Muscle of leg (tissue), 3 donors: ENCODE measurements at regions not wholly inside any gene's neighbourhood (a gene's known extent, or its start where the extent isn't known, plus 50 kb on each side); places are given as distances from the start of the nearest gene placed in this dataset.
A peak's percentile ranks its signal among the peaks of the same experiment; 100 is the strongest.
"Not testable (repeated sequence)": the region's sequence is repeated elsewhere in the genome, so short reads cannot be mapped to it uniquely, and the experiment has no call there.

Experiments used
- DNase-seq: peaks from one replicate; pipeline ENCODE4 v3.0.0; 2013
- H3K27ac ChIP-seq: one replicate; pipeline ENCODE4 v1.5.1; 2013; ENCODE audit warnings: mild to moderate bottlenecking, low read length, control low read depth
- H3K27me3 ChIP-seq: one replicate; pipeline ENCODE4 v1.6.1; 2013; ENCODE audit warnings: low read length; ENCODE audit not compliant: control insufficient read depth, insufficient read depth
- H3K36me3 ChIP-seq: one replicate; pipeline ENCODE4 v1.6.1; 2013; ENCODE audit warnings: low read length; ENCODE audit not compliant: control insufficient read depth, insufficient read depth
- H3K4me1 ChIP-seq: one replicate; pipeline ENCODE4 v1.6.1; 2013; ENCODE audit warnings: low read length; ENCODE audit not compliant: control insufficient read depth, insufficient read depth
- H3K4me3 ChIP-seq: one replicate; pipeline ENCODE4 v1.5.1; 2013; ENCODE audit warnings: low read length, control low read depth
- H3K9me3 ChIP-seq: replicated peaks from 2 replicates; pipeline ENCODE4 v1.6.1; 2013; ENCODE audit warnings: low read depth, low read length; ENCODE audit not compliant: control insufficient read depth
- WGBS: methylation state at CpG from one replicate; pipeline ENCODE4 v1.1.5; 2013; ENCODE audit warnings: missing lambda C conversion rate; ENCODE audit not compliant: insufficient coverage; 5-methylcytosine and 5-hydroxymethylcytosine counted together

DNA sequence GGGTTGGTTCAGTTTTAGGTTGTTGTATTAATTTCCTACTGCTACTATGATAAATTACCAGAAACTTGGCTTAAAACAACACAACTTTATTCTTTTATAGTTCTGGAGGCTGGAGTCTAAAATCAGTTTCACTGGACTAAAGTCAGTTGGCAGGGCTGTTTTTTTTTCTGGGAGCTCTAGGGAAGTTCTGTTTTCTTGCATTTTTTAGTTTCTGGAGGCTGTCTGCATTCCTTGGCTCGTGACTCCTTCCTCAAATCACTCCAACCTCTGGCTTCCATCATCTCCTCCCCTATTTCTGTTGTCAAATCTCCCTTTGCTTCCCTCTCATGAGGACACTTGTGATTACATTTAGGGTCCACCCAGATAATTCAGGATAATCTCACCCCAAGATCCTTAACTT is 51.3 kb upstream of the SUB1 start:
- no peaks in the 10 kb centered on the region for H3K27me3 ChIP-seq
- 0% methylated on average over 1 of the region's 1 CpG for WGBS
- H3K36me3 ChIP-seq = no peaks in the 10 kb centered on the region
- H3K9me3 ChIP-seq = no peaks in the 10 kb centered on the region
- no peak overlapping the region for H3K4me3 ChIP-seq
- peak; percentile 85 for DNase-seq
- no peak overlapping the region for H3K27ac ChIP-seq
- peaks cover 16% of the 10 kb centered on the region for H3K4me1 ChIP-seq

DNA sequence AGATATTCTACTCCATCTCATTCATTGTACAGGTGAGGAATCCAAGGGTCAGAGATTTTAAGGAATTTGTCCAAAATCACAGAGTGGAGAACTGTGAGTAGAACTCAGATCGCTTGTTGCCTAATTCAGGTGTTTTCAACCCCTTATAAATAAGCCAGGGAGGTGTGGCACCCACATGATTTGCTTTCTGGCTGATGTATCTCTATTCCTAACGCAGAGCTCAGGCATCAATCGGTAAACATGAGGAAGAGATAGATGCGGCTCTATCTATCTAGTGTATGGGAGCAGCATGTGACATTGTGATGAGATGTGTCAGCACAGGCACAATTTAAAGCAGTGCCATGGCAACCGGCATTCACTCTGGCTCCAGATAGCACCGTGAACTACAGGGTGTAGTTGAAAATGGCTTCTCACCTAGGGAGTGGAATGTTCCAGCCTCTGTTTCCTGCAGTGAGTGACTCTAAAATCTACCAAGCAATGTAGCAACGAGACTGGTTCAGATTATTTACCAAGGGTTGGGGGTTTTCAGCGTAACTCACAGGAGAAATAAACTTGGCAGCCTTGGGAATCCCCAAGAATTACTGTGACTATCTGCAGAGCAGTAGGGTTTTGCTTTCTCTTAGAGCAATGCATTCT is 53.4 kb upstream of the SUB1 start:
- 23% methylated on average over 6 of the region's 8 CpGs for WGBS
- Histone ChIP-seq H3K4me3 (no peak overlapping the region), H3K36me3 (no peaks in the 10 kb centered on the region), H3K4me1 (peaks cover 13% of the 10 kb centered on the region), H3K27ac (no peak overlapping the region), H3K27me3 (no peaks in the 10 kb centered on the region), H3K9me3 (no peaks in the 10 kb centered on the region)
- peak; percentile 17 for DNase-seq

- WGBS = 100% methylated on average over 1 of the region's 3 CpGs
- H3K4me3 ChIP-seq, H3K27ac ChIP-seq, DNase-seq, H3K9me3 ChIP-seq, H3K36me3 ChIP-seq, H3K27me3 ChIP-seq: not testable (repeated sequence)
- H3K4me1 ChIP-seq = peaks cover 13% of the 10 kb centered on the region
Observed at GRCh38 chr5:32527321-32527720, 58.0 kb upstream of the SUB1 start.

- H3K36me3 ChIP-seq = no peaks in the 10 kb centered on the region
- H3K9me3 ChIP-seq = no peaks in the 10 kb centered on the region
- peaks cover 8% of the 10 kb centered on the region for H3K4me1 ChIP-seq
- H3K27ac ChIP-seq = no peak overlapping the region
- H3K27me3 ChIP-seq = no peaks in the 10 kb centered on the region
- DNase-seq = no peak
- H3K4me3 ChIP-seq = no peak overlapping the region
- no CpG with 5 or more reads among the region's 1 CpG for WGBS
Observed at GRCh38 chr5:32526810-32527209, 58.5 kb upstream of the SUB1 start.

GRCh38 chr5:32523625-32524024 is 61.7 kb upstream of the SUB1 start:
- H3K9me3 ChIP-seq = no peaks in the 10 kb centered on the region
- WGBS = 100% methylated on average over 1 of the region's 7 CpGs
- H3K27me3 ChIP-seq = no peaks in the 10 kb centered on the region
- no peaks in the 10 kb centered on the region for H3K36me3 ChIP-seq
- no peak for DNase-seq
- no peak overlapping the region for H3K4me3 ChIP-seq
- H3K4me1 ChIP-seq = no peaks in the 10 kb centered on the region
- H3K27ac ChIP-seq = no peak overlapping the region

DNA sequence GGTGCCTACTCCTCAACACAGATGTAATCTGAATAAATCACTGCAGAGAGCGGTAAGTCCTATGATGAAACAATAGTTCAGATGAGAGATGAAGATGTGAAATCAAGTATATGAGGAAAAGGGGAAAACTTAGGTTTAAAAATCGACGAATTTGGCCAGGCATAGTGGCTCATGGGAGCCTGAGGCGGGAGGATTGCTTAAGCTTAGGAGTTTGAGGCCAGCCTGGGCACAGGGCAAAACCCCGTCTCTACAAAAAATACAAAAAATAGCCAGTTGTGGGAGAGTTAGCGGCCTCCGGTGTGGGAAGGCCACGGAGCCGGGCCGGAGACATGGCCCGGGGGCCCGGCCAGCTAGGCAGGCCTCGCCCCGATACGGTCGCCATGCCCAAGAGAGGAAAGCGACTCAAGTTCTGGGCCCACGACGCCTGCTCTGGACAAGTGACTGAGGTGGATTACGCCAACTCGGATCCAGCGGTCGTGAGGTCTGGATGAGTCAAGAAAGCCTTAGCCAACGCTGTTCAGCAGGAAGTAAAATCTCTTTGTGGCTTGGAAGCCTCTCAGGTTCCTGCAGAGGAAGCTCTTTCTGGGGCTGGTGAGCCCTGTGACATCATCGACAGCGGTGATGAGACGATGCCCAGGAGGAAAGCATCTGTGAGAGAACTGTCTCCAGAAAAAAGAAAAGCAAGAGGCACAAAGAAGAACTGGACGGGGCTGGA is 62.8 kb upstream of the SUB1 start:
- DNase-seq = peak; percentile 46
- Histone ChIP-seq H3K27ac (no peak overlapping the region), H3K4me1 (no peaks in the 10 kb centered on the region), H3K4me3 (no peak overlapping the region), H3K36me3 (no peaks in the 10 kb centered on the region), H3K27me3 (no peaks in the 10 kb centered on the region), H3K9me3 (no peaks in the 10 kb centered on the region)
- WGBS = 55% methylated on average over 24 of the region's 28 CpGs

DNA sequence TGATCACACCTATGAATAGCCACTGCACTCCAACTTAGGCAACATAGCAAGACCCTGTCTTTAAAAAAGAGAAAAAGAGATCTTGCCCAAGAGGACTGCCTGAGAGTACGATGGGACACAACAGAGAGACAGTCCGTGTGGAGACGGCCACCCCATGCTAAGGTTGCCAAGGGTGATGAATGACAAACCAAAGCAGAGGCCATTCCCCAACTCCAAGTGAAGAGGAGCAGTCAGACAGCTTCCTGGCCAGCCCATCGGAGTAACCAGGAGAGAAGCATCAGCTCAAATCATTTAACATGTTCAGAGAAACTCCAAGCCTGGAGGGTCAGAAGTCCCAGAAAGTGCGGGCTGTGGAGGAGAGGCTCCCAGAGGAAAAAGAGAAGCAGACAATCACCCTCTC is 63.9 kb upstream of the SUB1 start:
- DNase-seq = no peak
- Histone ChIP-seq H3K27me3 (no peaks in the 10 kb centered on the region), H3K27ac (no peak overlapping the region), H3K9me3 (no peaks in the 10 kb centered on the region), H3K36me3 (no peaks in the 10 kb centered on the region), H3K4me1 (no peaks in the 10 kb centered on the region), H3K4me3 (no peak overlapping the region)
- WGBS = no CpG with 5 or more reads among the region's 5 CpGs

DNA sequence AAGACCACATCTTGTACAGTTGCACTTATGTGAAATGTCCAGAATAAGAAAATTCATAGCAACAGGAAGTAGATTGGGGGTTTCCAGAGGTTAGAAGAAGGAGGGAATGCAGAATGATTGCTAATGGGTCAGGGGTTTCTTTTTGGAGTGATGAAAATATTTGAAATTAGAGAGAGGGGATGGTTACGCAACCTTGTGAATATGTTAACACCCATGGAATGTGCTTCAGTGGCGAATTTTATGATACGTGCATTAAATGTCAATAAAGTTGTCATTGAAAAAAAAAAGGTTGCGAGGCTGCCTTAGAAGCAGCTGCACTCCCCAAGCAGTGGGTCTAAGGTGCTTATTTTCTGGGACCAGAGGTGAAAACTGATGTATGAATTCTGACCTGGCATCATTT is 64.4 kb upstream of the SUB1 start:
- no peak overlapping the region for H3K27ac ChIP-seq
- H3K4me3 ChIP-seq = no peak overlapping the region
- no peaks in the 10 kb centered on the region for H3K36me3 ChIP-seq
- WGBS = 85% methylated on average over 4 of the region's 4 CpGs
- H3K27me3 ChIP-seq = no peaks in the 10 kb centered on the region
- H3K4me1 ChIP-seq = no peaks in the 10 kb centered on the region
- no peaks in the 10 kb centered on the region for H3K9me3 ChIP-seq
- DNase-seq = no peak

GRCh38 chr5:32520356-32520755 is 65.0 kb upstream of the SUB1 start:
- no peaks in the 10 kb centered on the region for H3K9me3 ChIP-seq
- no peak overlapping the region for H3K27ac ChIP-seq
- no peak overlapping the region for H3K4me3 ChIP-seq
- no CpG with 5 or more reads among the region's 5 CpGs for WGBS
- H3K4me1 ChIP-seq = no peaks in the 10 kb centered on the region
- H3K27me3 ChIP-seq = no peaks in the 10 kb centered on the region
- H3K36me3 ChIP-seq = no peaks in the 10 kb centered on the region
- DNase-seq = no peak

DNA sequence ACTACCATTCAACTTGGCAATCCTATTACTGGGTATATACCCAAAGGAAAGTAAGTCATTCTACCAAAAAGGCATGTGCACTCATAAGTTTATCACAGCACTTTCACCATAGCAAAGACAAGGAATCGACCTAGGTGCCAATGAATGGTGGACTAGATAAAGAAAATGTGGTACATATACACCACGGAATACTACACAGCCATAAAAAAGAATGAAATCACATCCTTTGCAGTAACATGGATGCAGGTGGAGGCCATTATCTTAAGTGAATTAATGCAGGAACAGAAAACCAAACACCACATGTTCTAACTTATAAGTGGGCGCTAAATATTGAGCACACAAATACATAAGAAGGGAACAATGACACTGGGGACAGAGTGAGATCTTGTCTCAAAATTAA is 65.8 kb upstream of the SUB1 start:
- Histone ChIP-seq H3K27ac (no peak overlapping the region), H3K4me1 (no peaks in the 10 kb centered on the region), H3K27me3 (no peaks in the 10 kb centered on the region), H3K36me3 (no peaks in the 10 kb centered on the region), H3K9me3 (no peaks in the 10 kb centered on the region), H3K4me3 (no peak overlapping the region)
- WGBS = no CpG with 5 or more reads among the region's 3 CpGs
- DNase-seq = no peak
